HG03442 (cell line): ENCODE measurements at regions not wholly inside any gene's neighbourhood (a gene's known extent, or its start where the extent isn't known, plus 50 kb on each side); places are given as distances from the start of the nearest gene placed in this dataset.

ENCODE experiments used
- ATAC-seq: cut with Tn5 transposase; IDR thresholded peaks from one replicate; pipeline ENCODE4 v1.9.1; 2021; ENCODE audit warnings: mild to moderate bottlenecking, moderate library complexity; ENCODE audit not compliant: unreplicated experiment

GRCh38 chr15:47383102-47383501 is 334.2 kb upstream of the SEMA6D start:
- ATAC-seq: no peak

GRCh38 chr15:47383801-47384200 is 333.5 kb upstream of the SEMA6D start:
- no peak for ATAC-seq

- ATAC-seq: no peak
Observed at GRCh38 chr15:47384341-47384740, 333.0 kb upstream of the SEMA6D start.

- no peak for ATAC-seq
Observed at GRCh38 chr15:47384776-47385175, 332.5 kb upstream of the SEMA6D start.

- no peak for ATAC-seq
Observed at GRCh38 chr15:47386459-47386858, 330.8 kb upstream of the SEMA6D start.

- ATAC-seq: no peak
Observed at GRCh38 chr15:47388299-47388698, 329.0 kb upstream of the SEMA6D start.

GRCh38 chr15:47390208-47390765 is 327.0 kb upstream of the SEMA6D start:
- no peak for ATAC-seq

GRCh38 chr15:47394286-47394809 is 323.0 kb upstream of the SEMA6D start:
- ATAC-seq: no peak

GRCh38 chr15:47395076-47395475 is 322.2 kb upstream of the SEMA6D start:
- ATAC-seq: no peak

GRCh38 chr15:47397655-47398054 is 319.6 kb upstream of the SEMA6D start:
- ATAC-seq: no peak

GRCh38 chr15:47398132-47398531 is 319.2 kb upstream of the SEMA6D start:
- no peak for ATAC-seq

- ATAC-seq: no peak
Observed at GRCh38 chr15:47398594-47398993, 318.7 kb upstream of the SEMA6D start.

GRCh38 chr15:47399100-47399499 is 318.2 kb upstream of the SEMA6D start:
- ATAC-seq: no peak

GRCh38 chr15:47400603-47401002 is 316.7 kb upstream of the SEMA6D start:
- ATAC-seq: no peak

GRCh38 chr15:47401427-47401826 is 315.9 kb upstream of the SEMA6D start:
- ATAC-seq: no peak

GRCh38 chr15:47402829-47403228 is 314.5 kb upstream of the SEMA6D start:
- ATAC-seq: no peak

- ATAC-seq: no peak
Observed at GRCh38 chr15:47404877-47405276, 312.4 kb upstream of the SEMA6D start.

GRCh38 chr15:47405365-47406162 is 311.7 kb upstream of the SEMA6D start:
- no peak for ATAC-seq

GRCh38 chr15:47407692-47408091 is 309.6 kb upstream of the SEMA6D start:
- no peak for ATAC-seq

- no peak for ATAC-seq
Observed at GRCh38 chr15:47409038-47409437, 308.3 kb upstream of the SEMA6D start.

- no peak for ATAC-seq
Observed at GRCh38 chr15:47409600-47409999, 307.7 kb upstream of the SEMA6D start.

- ATAC-seq: no peak
Observed at GRCh38 chr15:47410247-47410646, 307.1 kb upstream of the SEMA6D start.
